Endothelial cell of umbilical vein (primary cell): ENCODE measurements at regions not wholly inside any gene's neighbourhood (a gene's known extent, or its start where the extent isn't known, plus 50 kb on each side); places are given as distances from the start of the nearest gene placed in this dataset.

Source experiments
- BruUV-seq: library from RNA; stranded (reverse); fragments of 400-500 nt; replicated peaks from 2 replicates; lab custom pipeline; 2021; lab: Mats Ljungman, UMichigan
- CTCF ChIA-PET: fragments of 300-600, 350-600 bp; sonication (Branson Sonifier 250); formaldehyde crosslinking; loops from one replicate; lab custom pipeline; 2021; ENCODE audit warnings: antibody characterized with exemption, inconsistent platforms; lab: Charles Lee
- POLR2A ChIA-PET: fragments of 300-600, 350-600 bp; sonication (Branson Sonifier 250); formaldehyde crosslinking; loops from one replicate; lab custom pipeline; 2021; ENCODE audit warnings: antibody characterized with exemption, inconsistent platforms; lab: Charles Lee
- DNase-seq: peaks from one replicate; pipeline ENCODE4 v3.0.0-alpha.2; 2011; ENCODE audit warnings: low read depth, low spot score
- FAIRE-seq: peaks from 2 replicates; lab custom pipeline; 2011; peaks lifted over from hg19 to GRCh38; lab: Jason Lieb, UNC
- H2AFZ ChIP-seq: 2 replicates; pipeline ENCODE4 v1.6.0; 2012; ENCODE audit warnings: low read depth, low read length, control low read depth, inconsistent platforms
- H3K27ac ChIP-seq: 2 replicates; pipeline ENCODE4 v1.5.1; 2011; ENCODE audit warnings: low read depth, mild to moderate bottlenecking, control low read depth, low read length, moderate library complexity; ENCODE audit not compliant: insufficient read depth
- H3K27me3 ChIP-seq, 2 experiments: 2 replicates each; pipeline versions ENCODE4 v1.6.0 to v1.6.1; 2011; ENCODE audit warnings: low read length in 2 of 2, mixed read lengths in 1 of 2; ENCODE audit not compliant: control insufficient read depth in 2 of 2, insufficient read depth in 2 of 2
- H3K36me3 ChIP-seq, 2 experiments: 2 replicates in 1 of 2; 3 replicates in 1 of 2; pipeline ENCODE4 v1.5.1; 2011; ENCODE audit warnings: low read length in 2 of 2, mild to moderate bottlenecking in 1 of 2, moderate library complexity in 1 of 2; ENCODE audit not compliant: control insufficient read depth in 2 of 2, insufficient read depth in 2 of 2; ENCODE audit errors: extremely low read depth in 1 of 2
- H3K4me1 ChIP-seq: 3 replicates; pipeline ENCODE4 v1.5.1; 2011; ENCODE audit warnings: mild to moderate bottlenecking, low read length; ENCODE audit not compliant: control insufficient read depth, insufficient read depth; ENCODE audit errors: extremely low read depth
- H3K4me2 ChIP-seq: 2 replicates; pipeline ENCODE4 v1.6.1; 2011; ENCODE audit warnings: low read length, control low read depth, mixed read lengths; ENCODE audit not compliant: insufficient read depth
- H3K4me3 ChIP-seq, 3 experiments: fragments of 200-600 bp in 1 of 3; sonication (generic), shearing (Covaris generic) in 1 of 3; replicated peaks in 1 of 3; 2 replicates each; pipeline ENCODE4 v1.5.1; 2011 to 2016; ENCODE audit warnings: control low read depth in 3 of 3, low read length in 3 of 3, mild to moderate bottlenecking in 2 of 3, inconsistent platforms in 1 of 3, low read depth in 1 of 3, moderate library complexity in 1 of 3; ENCODE audit not compliant: insufficient read depth in 1 of 3
- H3K79me2 ChIP-seq: 2 replicates; pipeline ENCODE4 v1.6.0; 2012; ENCODE audit warnings: low read length, inconsistent platforms; ENCODE audit not compliant: control insufficient read depth, insufficient read depth
- H3K9ac ChIP-seq: replicated peaks from 2 replicates; pipeline ENCODE3; 2011; ENCODE audit warnings: low read length, control low read depth; ENCODE audit not compliant: insufficient read depth; ENCODE audit errors: extremely low read depth
- H3K9me1 ChIP-seq: replicated peaks from 3 replicates; pipeline ENCODE4 v1.6.0; 2011; ENCODE audit warnings: mild to moderate bottlenecking, low read length; ENCODE audit not compliant: control insufficient read depth, insufficient read depth; ENCODE audit errors: extremely low read depth
- H3K9me3 ChIP-seq: replicated peaks from 2 replicates; pipeline ENCODE4 v1.5.1; 2012; ENCODE audit warnings: low read length, inconsistent platforms; ENCODE audit not compliant: control insufficient read depth, insufficient read depth
- H4K20me1 ChIP-seq: replicated peaks from 2 replicates; pipeline ENCODE3; 2011; ENCODE audit warnings: mild to moderate bottlenecking, low read length; ENCODE audit not compliant: control insufficient read depth, insufficient read depth; ENCODE audit errors: extremely low read depth
- CTCF ChIP-seq, 2 donors: IDR thresholded peaks; 1 replicate in 1 of 2; 2 replicates in 1 of 2; pipeline ENCODE4 v1.5.1; 2011; ENCODE audit warnings: low read length in 2 of 2, mild to moderate bottlenecking in 2 of 2, moderate library complexity in 2 of 2, control low read depth in 1 of 2, inconsistent platforms in 1 of 2, low read depth in 1 of 2; ENCODE audit not compliant: insufficient read depth in 1 of 2; ENCODE audit errors: extremely low read depth in 1 of 2
- GATA2 ChIP-seq: IDR thresholded peaks from 2 replicates; pipeline ENCODE4 v1.7.0; 2011; ENCODE audit warnings: low read depth, mild to moderate bottlenecking, moderate library complexity, mixed read lengths, low read length; ENCODE audit not compliant: insufficient read length, insufficient read depth
- MAX ChIP-seq: IDR thresholded peaks from 2 replicates; pipeline ENCODE4 v1.6.1; 2011; ENCODE audit not compliant: insufficient read depth, insufficient read length
- MYC ChIP-seq: IDR thresholded peaks from one replicate; pipeline ENCODE4 v1.6.1; 2011; ENCODE audit warnings: mild to moderate bottlenecking, low read depth, low read length
- POLR2A ChIP-seq: IDR thresholded peaks from 2 replicates; pipeline ENCODE4 v1.6.1; 2012; ENCODE audit warnings: low read depth, mild to moderate bottlenecking, control low read depth, low read length
- POLR2AphosphoS5 ChIP-seq: IDR thresholded peaks from 2 replicates; pipeline ENCODE4 v1.6.1; 2012; ENCODE audit warnings: low read depth, mild to moderate bottlenecking, control low read depth, low read length, moderate library complexity; ENCODE audit not compliant: insufficient read depth
- dilution Hi-C: fragments of 300-500 bp; cut with MboI; formaldehyde crosslinking; loops from one replicate; pipeline ENCODE4 v1.15.0; 2019; ENCODE audit warnings: low sequenced_read_pairs; ENCODE audit not compliant: extremely low pct_ligation_motif_present
- intact Hi-C: fragments of 100-400 bp; cut with micrococcal nuclease; formaldehyde crosslinking; loops from one replicate; pipeline ENCODE4 v1.10.0; 2022

DNA sequence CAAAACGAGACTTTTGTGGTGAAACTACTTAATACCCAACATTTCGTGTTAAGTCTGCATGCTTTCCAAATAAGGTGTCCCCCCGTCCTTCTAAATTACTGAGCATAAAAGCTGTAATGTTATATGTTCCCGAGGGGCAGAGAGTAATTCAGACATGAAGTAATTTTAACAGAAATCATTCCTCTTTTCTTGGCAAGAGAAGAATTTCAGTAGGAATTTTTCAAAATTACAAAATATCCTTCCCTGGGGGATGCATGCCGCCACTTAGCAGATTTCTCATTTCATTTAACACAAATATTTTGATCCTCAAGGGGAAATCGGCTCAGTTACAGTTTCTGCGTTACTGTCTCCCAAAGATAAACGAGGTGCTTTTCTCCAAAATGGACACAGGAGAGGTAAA lies 213.2 kb upstream of the RHOBTB1 start:
- Histone ChIP-seq H2AFZ (no peak overlapping the region), H3K79me2 (no peaks in the 10 kb centered on the region), H3K4me3 (no peak overlapping the region), H3K4me2 (no peak overlapping the region), H3K27me3 (no peaks in the 10 kb centered on the region), H3K4me1 (no peaks in the 10 kb centered on the region), H3K9me1 (no peaks in the 10 kb centered on the region), H3K36me3 (no peaks in the 10 kb centered on the region), H4K20me1 (no peaks in the 10 kb centered on the region), H3K27ac (no peak overlapping the region), H3K9me3 (no peaks in the 10 kb centered on the region), H3K9ac (no peak overlapping the region)
- TF ChIP-seq MAX (no peak), CTCF (IDR thresholded peaks at IDR 0.05; ENCODE audit: extremely low read depth in 1 of 2, insufficient read depth in 1 of 2, low read depth in 1 of 2, low read length in 2 of 2) (no peak), GATA2 (no peak)
- ChIA-PET POLR2A (no interaction called here), CTCF (no interaction called here)
- intact Hi-C loops: no loop called here
- dilution Hi-C loops: no loop called here
- FAIRE-seq (no peak), DNase-seq (no peak)
- no TSS peak for BruUV-seq

GRCh38 chr10:61153771-61154170 lies 209.8 kb upstream of the RHOBTB1 start:
- ChIA-PET POLR2A (no interaction called here), CTCF (interaction anchor here (1.7 kb wide), 1 partner anchor 13 kb away, joined by 7 read pairs; no protein-coding TSS in a partner anchor)
- Histone ChIP-seq H3K9me1 (no peaks in the 10 kb centered on the region), H3K4me1 (no peaks in the 10 kb centered on the region), H4K20me1 (no peaks in the 10 kb centered on the region), H3K79me2 (no peaks in the 10 kb centered on the region), H2AFZ (no peak overlapping the region), H3K4me2 (no peak overlapping the region), H3K9ac (no peak overlapping the region), H3K9me3 (no peaks in the 10 kb centered on the region), H3K27ac (no peak overlapping the region), H3K4me3 (no peak overlapping the region), H3K36me3 (no peaks in the 10 kb centered on the region), H3K27me3 (no peaks in the 10 kb centered on the region)
- intact Hi-C loops (no loop called here), dilution Hi-C loops (no loop called here)
- no TSS peak for BruUV-seq
- DNase-seq (no peak), FAIRE-seq (no peak)
- TF ChIP-seq GATA2 (no peak), MYC (no peak), POLR2A (no peak), MAX (no peak), POLR2AphosphoS5 (no peak), CTCF (IDR thresholded peaks at IDR 0.05; ENCODE audit: extremely low read depth in 1 of 2, insufficient read depth in 1 of 2, low read depth in 1 of 2, low read length in 2 of 2) (no peak)
